CD4-positive, alpha-beta T cell treated with Interleukin-1 beta for 1 hour (primary cell): ENCODE measurements at regions not wholly inside any gene's neighbourhood (a gene's known extent, or its start where the extent isn't known, plus 50 kb on each side); places are given as distances from the start of the nearest gene placed in this dataset.
A peak's percentile ranks its signal among the peaks of the same experiment; 100 is the strongest.

Experiments used
- DNase-seq, 2 donors: peaks; one replicate each; pipeline ENCODE4 v3.0.0-alpha.2; 2020 to 2022

DNA sequence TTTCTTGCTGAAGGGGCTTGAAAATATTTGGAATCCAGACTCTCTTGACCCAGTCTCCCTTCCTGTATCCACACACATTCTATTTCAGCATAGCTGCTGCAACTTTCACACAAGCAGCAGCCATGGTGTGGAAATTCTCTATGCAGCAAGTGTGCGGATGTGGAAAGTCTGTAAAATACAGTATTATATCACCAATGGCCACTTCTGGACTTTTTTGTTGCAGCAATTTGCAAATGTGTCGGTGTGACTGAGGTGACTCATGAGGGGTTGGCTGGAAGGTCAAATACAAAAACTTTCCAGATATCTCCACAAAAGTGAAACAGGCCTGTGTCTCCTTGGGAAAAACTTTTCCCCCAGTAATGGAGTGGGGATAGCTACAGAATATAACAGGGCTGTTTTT is 299.3 kb upstream of the GYPC start:
- no peak for DNase-seq

DNA sequence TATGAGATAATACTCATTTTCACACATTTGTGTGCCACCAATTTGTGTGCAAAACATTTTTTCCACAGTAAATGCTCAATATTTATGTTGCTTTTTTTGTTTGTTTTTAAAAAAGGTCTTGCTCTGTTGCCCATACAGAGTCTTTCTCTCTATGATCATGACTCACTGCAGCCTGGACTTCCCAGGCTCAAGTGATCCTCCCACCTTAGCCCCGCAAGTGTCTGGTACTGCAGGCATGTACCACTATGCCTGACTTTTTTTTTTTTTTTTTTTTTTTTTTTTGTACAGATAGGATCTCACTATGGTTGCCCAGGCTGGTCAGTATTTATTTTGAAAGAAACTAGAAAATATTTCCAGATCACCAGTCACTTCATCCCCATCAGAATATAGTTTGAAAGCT is 297.8 kb upstream of the GYPC start:
- DNase-seq, result no peak

DNA sequence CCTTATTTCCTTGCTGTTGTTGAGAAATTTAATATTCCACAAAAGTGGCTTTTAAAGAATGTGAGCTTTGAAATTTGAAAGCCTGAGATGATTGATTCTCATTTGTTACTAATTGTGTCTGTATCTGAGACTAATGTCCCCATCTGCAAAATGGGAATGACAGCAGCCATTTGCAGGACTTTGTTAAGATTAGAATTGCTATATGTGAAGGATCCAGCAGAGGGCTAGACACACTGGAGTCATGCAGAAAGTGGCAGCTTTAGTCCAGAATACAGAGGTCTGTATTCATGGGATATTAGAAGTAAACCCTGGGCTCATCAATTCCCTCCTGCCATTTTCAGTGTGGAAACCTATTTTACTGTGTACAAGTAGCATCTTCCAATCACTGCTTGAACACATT is 296.5 kb upstream of the GYPC start:
- peak in 1 of 2 donors; percentile 15 for DNase-seq

- no peak for DNase-seq
Measured at GRCh38 chr2:126367361-126367760, 288.6 kb upstream of the GYPC start.

DNA sequence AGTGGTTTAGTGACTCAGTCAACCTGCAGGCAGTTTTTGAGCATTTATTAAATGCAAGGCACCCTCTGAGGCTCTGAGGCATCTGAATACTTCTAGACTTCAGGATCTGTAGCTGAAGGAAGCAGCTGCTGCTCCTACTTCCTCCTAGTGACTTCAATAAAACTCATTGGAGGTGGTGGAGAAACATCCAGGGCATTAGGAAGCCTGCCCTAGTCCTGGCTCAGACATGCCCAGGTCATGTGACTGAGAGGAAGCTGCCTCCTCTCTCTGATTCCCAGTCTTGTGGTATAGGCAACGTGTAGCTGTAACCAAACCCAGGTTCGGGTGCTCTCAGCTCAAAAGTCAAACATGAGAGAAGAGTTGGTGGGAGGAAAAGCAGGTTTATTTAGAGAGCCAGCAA is 287.2 kb upstream of the GYPC start:
- no peak for DNase-seq

GRCh38 chr2:126370201-126370600 is 285.8 kb upstream of the GYPC start:
- no peak for DNase-seq

DNA sequence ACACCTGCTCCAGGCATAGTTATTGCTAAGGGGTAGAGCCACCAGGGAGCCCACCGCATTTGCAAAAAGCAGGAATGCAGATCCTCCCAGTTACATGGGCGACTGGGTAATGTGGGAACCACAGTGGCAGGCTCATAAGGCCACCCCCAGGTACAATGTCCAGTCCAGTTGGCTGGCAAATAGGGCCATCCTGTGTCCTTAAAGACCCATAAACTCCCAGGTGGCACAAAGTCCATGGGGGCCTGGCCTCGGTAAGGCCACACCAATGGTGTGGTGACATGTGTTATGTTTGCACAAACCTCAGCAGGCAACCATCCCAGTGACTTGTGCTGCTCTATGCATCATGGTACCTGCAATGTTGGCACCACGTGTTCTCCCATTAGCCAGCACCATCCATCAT is 283.6 kb upstream of the GYPC start:
- no peak for DNase-seq

GRCh38 chr2:126378176-126378575 is 277.8 kb upstream of the GYPC start:
- no peak for DNase-seq

GRCh38 chr2:126381091-126381490 is 274.9 kb upstream of the GYPC start:
- DNase-seq, result no peak

GRCh38 chr2:126382998-126383397 is 273.0 kb upstream of the GYPC start:
- DNase-seq, result no peak

- no peak for DNase-seq
Measured at GRCh38 chr2:126383800-126384199, 272.2 kb upstream of the GYPC start.

DNA sequence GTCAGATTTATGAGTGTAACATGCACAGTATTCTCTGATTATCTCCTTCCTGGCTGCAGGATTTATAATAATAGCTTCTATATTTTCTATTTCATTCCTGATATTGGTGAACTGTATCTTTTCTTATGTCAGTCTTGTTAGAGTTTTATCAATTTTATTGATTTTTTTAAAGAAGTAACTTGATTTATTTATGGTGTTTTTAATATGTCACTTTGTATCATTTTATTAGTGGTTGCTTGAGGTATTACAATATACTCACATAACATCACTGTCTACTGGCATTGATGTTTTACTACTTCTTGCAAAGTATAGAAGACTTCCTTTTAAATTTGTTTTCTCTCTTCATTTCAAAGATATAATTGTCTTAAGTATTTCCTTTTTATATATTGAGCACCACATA is 270.5 kb upstream of the GYPC start:
- DNase-seq, result no peak

- no peak for DNase-seq
Measured at GRCh38 chr2:126385983-126386382, 270.0 kb upstream of the GYPC start.

DNA sequence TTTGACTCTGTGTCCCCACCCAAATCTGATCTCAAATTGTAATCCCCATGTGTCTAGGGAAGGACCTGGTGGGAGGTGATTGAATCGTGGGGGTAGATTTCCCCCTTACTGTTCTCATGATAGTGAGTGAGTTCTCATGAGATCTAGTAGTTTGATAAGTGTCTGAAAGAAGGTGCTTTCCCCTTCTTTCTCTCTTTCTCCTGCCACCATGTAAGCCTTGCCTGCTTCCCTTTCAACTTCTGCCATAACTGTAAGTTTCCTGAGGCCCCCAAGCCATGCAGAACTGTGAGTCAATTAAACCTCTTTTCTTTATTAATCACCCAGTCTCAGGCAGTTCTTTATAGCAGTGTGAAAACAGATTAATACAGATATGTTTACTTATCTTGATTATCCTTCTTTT is 266.5 kb upstream of the GYPC start:
- DNase-seq, result no peak

- DNase-seq, result no peak
Measured at GRCh38 chr2:126392889-126393288, 263.1 kb upstream of the GYPC start.

DNA sequence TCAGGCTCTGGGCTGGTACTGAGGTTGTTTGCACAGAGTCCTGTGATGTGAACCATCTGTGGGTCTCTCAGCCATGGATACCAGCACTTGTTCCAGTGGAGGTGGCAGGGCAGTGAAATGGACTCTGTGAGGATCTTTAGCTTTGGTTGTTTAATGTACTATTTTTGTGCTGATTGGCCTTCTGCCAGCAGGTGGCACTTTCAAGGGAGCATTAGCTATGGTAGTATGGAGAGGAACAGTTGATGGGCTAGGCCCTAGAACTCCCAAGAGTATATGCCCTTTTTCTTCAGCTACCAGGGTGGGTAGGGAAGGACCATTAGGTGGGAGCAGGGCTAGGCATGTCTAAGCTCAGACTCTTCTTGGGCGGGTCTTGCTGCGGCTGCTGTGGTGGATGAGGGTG is 257.0 kb upstream of the GYPC start:
- DNase-seq, result peak in 1 of 2 donors; percentile 2

DNA sequence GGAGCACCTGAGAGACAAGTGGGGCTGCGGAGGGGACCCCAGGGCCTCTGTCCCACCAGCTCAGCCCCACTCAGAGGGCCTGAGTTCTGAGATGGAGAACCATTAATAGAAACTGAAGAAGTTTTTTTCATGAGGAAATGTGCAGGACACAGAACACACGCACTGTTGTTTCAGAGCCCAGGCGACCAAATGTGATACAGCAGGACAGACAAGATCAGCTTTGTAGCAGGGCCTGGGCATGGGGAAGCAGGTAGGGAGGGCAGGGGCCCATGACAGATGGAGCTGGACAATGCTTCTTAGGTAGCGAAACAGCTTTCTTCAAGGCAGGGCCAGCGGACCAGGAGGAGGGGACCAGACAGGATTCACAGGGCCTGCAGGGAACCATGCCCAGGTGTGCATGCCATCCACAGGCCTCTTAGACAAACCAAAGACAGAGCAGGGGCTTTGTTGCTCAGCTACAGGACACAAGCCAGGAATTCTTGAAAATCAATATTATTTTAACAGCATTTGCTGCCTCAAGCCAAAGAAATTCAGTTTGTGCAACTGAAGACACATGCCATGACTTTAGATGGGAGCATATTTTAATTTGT is 252.8 kb upstream of the GYPC start:
- DNase-seq, result no peak

- DNase-seq, result no peak
Measured at GRCh38 chr2:126406267-126406666, 249.7 kb upstream of the GYPC start.

GRCh38 chr2:126408671-126409070 is 247.3 kb upstream of the GYPC start:
- DNase-seq, result no peak

DNA sequence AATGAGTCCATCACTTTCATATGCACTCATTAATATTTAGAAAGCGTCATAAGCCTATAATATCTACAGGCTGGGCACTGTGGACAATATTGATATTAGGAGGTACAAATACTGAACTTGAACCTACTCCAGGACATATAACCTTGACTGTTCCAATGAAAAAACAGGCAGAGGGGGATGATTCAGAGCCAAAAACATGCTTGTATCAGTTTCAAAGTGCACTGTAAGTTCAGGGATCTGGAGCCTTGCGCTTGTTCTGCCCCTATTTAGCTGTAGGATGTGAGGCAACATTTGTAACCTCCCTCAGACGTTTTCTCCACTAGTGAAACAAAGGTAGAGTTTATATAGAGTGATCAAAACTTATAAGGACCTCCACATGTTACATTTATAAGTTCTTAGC is 246.1 kb upstream of the GYPC start:
- no peak for DNase-seq

- DNase-seq, result peak in 1 of 2 donors; percentile 5
Measured at GRCh38 chr2:126413079-126413478, 242.9 kb upstream of the GYPC start.

DNA sequence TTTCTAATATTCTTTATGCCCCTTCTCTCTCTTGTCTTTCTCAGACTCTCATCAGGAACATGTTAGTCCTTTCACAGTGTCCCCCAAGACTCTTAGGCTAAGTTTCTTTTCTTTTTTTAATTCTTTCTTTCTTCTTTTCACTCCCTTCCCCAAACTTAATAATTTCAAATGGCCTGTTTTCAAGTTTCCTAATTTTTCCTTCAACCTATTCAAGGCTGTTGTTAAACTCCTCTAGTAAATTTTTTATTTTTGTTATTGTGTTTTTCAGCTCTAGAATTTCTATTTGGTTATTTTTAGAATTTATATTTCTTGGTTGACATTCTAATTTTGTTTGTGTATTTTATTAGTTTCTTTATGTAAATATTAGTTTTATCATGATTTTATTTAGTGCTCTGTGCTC is 236.6 kb upstream of the GYPC start:
- DNase-seq, result no peak

DNA sequence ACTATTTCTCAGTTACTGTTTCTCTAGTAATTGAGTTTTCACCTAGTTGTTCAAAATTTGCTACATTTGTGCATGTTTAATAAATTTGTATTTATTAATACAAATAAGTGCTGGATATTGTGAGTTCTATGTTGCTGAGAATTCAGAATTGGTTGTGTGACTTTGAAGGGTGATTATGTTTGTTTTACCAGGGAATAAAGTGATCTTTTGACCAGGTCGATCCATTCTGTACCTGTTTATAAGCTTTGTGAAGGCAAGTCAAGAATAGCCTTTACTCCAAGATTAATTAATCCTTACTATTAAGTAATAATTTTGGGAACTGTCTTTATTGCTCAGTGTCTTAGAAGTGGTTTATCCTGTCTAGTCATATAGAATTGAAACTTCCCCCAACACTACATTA is 230.0 kb upstream of the GYPC start:
- no peak for DNase-seq

DNA sequence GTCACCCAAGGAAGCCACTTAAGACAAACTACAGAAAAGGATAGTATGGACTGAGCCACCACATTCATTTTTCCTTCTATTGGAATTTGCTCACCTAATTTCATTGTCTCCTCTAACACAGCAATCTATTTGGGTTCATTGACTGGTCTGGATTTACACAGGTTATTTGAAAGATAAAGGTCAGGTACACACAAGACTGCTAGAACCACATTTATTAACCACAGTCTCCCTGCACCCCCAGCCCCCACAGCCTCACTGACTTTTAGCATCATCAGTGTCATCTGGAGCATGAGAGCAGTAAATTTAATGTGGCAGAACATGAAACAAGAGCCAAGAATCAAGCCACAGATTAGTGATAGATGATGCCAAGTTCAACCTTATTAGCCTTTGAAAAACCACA is 226.9 kb upstream of the GYPC start:
- no peak for DNase-seq

DNA sequence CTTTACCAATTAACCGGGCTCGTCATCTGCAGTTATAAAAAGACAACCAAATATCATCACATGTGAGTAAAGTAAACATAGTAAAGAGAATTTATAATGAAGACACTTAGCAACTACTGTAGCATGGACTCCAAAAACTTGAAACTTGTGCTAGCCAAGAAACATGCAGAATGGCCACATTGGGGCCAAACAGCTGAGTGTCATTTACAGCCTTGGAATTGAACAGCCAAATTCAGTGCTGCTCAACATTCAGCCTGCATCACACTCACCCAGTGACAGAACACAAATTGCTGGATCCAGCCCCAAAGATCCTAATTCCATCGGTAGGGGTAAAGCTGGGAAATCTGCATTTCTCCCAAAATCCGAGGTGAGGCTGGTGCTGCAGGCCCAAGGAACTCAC is 224.8 kb upstream of the GYPC start:
- no peak for DNase-seq

DNA sequence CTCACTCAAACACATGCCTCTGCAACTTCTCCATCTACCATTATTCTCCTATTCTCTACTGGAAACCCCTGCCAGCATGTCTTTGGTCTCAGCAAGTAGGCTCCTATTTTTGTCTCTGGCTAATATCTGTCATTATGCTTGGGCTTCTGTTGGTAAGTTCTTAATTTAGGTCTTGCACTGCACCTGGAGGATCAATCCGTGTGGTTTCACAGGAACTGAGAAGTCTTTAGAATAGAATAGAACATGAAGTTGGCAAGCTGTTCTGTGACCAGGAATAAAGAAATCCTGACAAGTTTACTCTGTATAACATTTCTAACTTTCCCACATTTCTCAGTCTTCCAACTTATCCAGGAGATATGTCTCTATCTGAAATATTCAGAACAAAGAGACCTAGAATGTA is 219.5 kb upstream of the GYPC start:
- no peak for DNase-seq
